Kidney (tissue), 13 donors: ENCODE measurements at regions not wholly inside any gene's neighbourhood (a gene's known extent, or its start where the extent isn't known, plus 50 kb on each side); places are given as distances from the start of the nearest gene placed in this dataset.

ENCODE experiments used
- DNase-seq, 5 donors: peaks; one replicate each; pipeline ENCODE4 v3.0.0-alpha.2; 2013 to 2020
- FAIRE-seq: peaks from 2 replicates; lab custom pipeline; 2012; peaks lifted over from hg19 to GRCh38; lab: Jason Lieb, UNC
- H3K27ac ChIP-seq, 2 donors: one replicate each; pipeline ENCODE4 v1.7.0; 2013; ENCODE audit warnings: low read depth in 2 of 2, low read length in 2 of 2, inconsistent platforms in 1 of 2
- H3K27me3 ChIP-seq: one replicate; pipeline ENCODE4 v1.7.1; 2013; ENCODE audit warnings: low read length, inconsistent platforms; ENCODE audit not compliant: control insufficient read depth, insufficient read depth
- H3K36me3 ChIP-seq, 3 donors: one replicate each; pipeline versions ENCODE4 v1.7.0 to v1.7.1; 2013; ENCODE audit warnings: low read length in 3 of 3, control low read depth in 1 of 3, inconsistent platforms in 1 of 3; ENCODE audit not compliant: insufficient read depth in 3 of 3, control insufficient read depth in 2 of 3
- H3K4me1 ChIP-seq, 3 donors: one replicate each; pipeline versions ENCODE4 v1.7.0 to v1.7.1; 2013; ENCODE audit warnings: low read length in 3 of 3, inconsistent platforms in 1 of 3, low read depth in 1 of 3; ENCODE audit not compliant: control insufficient read depth in 2 of 3, insufficient read depth in 2 of 3
- H3K4me3 ChIP-seq, 3 donors: one replicate each; pipeline versions ENCODE4 v1.7.0 to v1.8.1; 2013; ENCODE audit warnings: low read length in 3 of 3, control low read depth in 1 of 3, inconsistent platforms in 1 of 3
- H3K9ac ChIP-seq, 3 donors: one replicate each; pipeline versions ENCODE4 v1.7.0 to v1.7.1; 2013; ENCODE audit warnings: low read length in 3 of 3, control low read depth in 1 of 3, inconsistent platforms in 1 of 3
- H3K9me3 ChIP-seq, 3 donors: one replicate each; pipeline versions ENCODE4 v1.7.0 to v1.7.1; 2013; ENCODE audit warnings: low read length in 3 of 3, control low read depth in 1 of 3, inconsistent platforms in 1 of 3; ENCODE audit not compliant: control insufficient read depth in 2 of 3, insufficient read depth in 1 of 3
- CTCF ChIP-seq: IDR thresholded peaks from 3 replicates; pipeline ENCODE4 v1.5.1; 2012; ENCODE audit warnings: mild to moderate bottlenecking, moderate library complexity, borderline replicate concordance; ENCODE audit not compliant: insufficient read depth; ENCODE audit errors: extremely low read depth
- intact Hi-C: fragments of 100-400 bp; cut with DNase I; formaldehyde crosslinking; loops from one replicate; pipeline ENCODE4 v1.11.1; 2022
- donor health status: control.
- donor health status: control.
- donor health status: control.
- donor health status: control.
- donor health status: control.
- donor health status: DM: yes; HTN: yes; CAD: no.
- donor health status: Normal renal cell carcinoma (clear cell type).

- Histone ChIP-seq H3K27ac (no peak overlapping the region), H3K4me1 (no peaks in the 10 kb centered on the region), H3K9ac (no peak overlapping the region), H3K36me3 (no peaks in the 10 kb centered on the region), H3K9me3 (no peaks in the 10 kb centered on the region), H3K4me3 (no peak overlapping the region), H3K27me3 (no peaks in the 10 kb centered on the region)
- intact Hi-C loops: no loop called here
- TF ChIP-seq CTCF: no peak
- no peak for FAIRE-seq
- peak in 2 of 5 donors; percentile 41 to 62 for DNase-seq
These were observed 803.9 kb upstream of the POU3F3 start for GRCh38 chr2:104049981-104050380.

DNA sequence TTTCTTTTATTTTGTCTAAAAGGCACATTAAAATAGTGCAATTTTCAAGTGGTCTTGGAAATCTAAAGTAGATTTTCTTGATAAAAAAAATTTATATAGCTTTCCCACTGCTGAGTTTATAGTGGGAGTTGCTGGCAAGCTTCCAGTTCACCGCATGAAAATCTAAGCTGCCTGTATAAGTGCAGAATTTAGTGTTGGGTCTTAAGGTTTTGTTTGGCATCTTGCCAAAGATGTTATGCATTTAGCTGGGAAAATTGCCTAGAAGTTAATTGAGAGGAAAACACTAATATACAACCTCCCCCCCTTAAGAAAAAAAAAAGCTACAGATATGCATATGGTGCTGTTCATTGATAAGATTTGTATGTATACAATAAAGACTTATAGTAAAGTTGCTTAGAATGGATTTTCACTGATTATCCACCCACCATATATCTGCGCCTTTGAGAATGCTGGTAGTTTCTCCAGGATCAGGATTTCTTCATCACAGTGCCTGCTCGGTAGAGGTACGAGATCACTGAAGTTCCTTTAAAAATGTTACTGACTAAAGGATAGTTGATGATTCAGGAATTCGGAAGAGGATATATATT lies 803.2 kb upstream of the POU3F3 start:
- H3K36me3 ChIP-seq: no peaks in the 10 kb centered on the region
- no peaks in the 10 kb centered on the region for H3K27me3 ChIP-seq
- no peak overlapping the region for H3K9ac ChIP-seq
- intact Hi-C loops: no loop called here
- no peaks in the 10 kb centered on the region for H3K4me1 ChIP-seq
- H3K27ac ChIP-seq: no peak overlapping the region
- DNase-seq: peak in 2 of 5 donors; percentile 56 to 64
- no peak for TF ChIP-seq CTCF
- no peaks in the 10 kb centered on the region for H3K9me3 ChIP-seq
- no peak for FAIRE-seq
- H3K4me3 ChIP-seq: no peak overlapping the region

DNA sequence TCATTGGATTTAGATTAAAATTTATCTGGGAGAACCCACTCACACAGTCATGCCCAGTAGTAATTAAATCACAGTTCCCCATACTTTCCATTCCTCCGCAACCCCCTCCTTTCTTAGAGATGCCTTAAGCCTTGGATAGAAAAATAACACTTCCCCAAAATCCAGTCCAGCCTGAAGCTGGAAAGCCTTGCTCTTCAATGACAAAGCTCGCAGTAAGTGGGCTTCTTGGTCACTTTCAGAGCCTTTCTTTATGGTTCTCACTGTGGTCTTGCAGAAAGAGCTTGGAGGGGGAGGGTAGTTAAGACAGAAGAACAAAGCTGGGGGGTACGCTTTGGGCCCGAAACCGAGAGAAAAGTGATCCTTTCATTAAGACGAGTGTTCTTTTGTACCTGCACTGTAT lies 802.1 kb upstream of the POU3F3 start:
- no peak for TF ChIP-seq CTCF
- H3K9me3 ChIP-seq: no peaks in the 10 kb centered on the region
- intact Hi-C loops: no loop called here
- H3K4me3 ChIP-seq: no peak overlapping the region
- no peak overlapping the region for H3K9ac ChIP-seq
- no peaks in the 10 kb centered on the region for H3K4me1 ChIP-seq
- DNase-seq (peak in 1 of 5 donors; percentile 19), FAIRE-seq (no peak)
- no peak overlapping the region for H3K27ac ChIP-seq
- H3K36me3 ChIP-seq: no peaks in the 10 kb centered on the region
- no peaks in the 10 kb centered on the region for H3K27me3 ChIP-seq

DNA sequence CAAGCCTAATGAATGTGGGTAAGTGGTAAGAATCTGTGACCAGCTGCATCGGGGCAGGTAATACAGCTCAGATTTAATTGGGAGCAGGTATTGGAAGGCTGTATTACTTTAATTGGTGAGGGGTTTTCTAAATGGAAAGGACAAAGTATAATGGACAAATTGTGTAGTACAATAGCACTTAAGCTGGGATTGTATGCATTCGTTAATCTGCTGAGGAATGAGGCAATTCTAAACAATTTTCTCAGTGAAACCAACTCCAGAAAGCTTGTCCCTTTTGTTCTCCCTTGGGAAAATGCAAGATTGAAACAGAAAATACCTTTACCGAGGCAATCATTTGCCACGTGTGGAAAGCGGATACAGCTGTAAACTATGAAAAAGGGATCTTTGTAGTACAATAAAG lies 801.6 kb upstream of the POU3F3 start:
- Histone ChIP-seq H3K27me3 (no peaks in the 10 kb centered on the region), H3K4me3 (no peak overlapping the region), H3K36me3 (no peaks in the 10 kb centered on the region), H3K9me3 (no peaks in the 10 kb centered on the region), H3K27ac (no peak overlapping the region), H3K4me1 (no peaks in the 10 kb centered on the region), H3K9ac (no peak overlapping the region)
- intact Hi-C loops: no loop called here
- no peak for FAIRE-seq
- TF ChIP-seq CTCF: no peak
- DNase-seq: no peak
